Stimulated activated CD4-positive, alpha-beta T cell treated with anti-CD3 and anti-CD28 coated beads, Interleukin-1b, Interleukin-23, amount 100 ng/mL, for 4 hours (primary cell): ENCODE measurements at regions not wholly inside any gene's neighbourhood (a gene's known extent, or its start where the extent isn't known, plus 50 kb on each side); places are given as distances from the start of the nearest gene placed in this dataset.

Experiments
- DNase-seq, 2 donors: peaks; one replicate each; pipeline ENCODE4 v3.0.0-alpha.2; 2020; ENCODE audit warnings: low read depth in 2 of 2

DNA sequence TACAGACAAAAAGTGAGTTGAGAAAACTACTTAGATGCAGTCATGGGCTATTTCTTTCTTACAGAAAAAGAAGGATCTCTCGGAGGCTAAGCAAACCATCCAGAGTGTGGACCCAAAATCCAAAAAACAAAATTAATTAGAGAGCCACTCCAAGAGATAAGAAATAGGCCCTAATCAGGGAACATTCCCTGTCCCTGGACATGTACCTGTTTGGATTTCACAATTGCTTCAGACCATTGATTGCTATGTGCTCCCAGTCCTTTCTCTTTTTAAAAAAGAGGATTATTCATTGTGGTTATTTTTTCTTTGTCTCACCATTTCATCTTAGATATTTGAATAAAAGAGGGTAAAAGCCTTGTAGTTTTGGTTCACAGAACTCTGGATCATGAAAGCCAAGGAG, 549.9 kb downstream of the ETNK1 start:
- no peak for DNase-seq

DNA sequence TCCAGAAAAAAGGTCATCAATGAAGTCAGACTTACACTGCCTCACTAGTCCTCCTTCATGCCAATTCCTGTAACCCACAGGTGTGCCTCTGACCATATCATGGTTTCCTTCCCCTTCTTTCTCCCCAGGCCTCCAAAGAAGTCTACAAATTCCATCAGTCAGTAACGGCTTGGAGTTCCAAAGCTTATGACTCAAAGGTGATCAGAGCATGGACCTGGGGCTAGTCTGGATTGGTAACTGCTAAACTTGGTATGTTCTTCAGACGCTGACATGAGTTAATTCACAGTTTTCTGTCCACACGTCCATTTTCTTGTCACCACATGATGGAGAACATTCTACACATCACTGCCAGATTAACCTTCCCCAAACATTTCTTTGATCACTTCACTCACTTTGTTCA, 560.4 kb downstream of the ETNK1 start:
- no peak for DNase-seq

DNA sequence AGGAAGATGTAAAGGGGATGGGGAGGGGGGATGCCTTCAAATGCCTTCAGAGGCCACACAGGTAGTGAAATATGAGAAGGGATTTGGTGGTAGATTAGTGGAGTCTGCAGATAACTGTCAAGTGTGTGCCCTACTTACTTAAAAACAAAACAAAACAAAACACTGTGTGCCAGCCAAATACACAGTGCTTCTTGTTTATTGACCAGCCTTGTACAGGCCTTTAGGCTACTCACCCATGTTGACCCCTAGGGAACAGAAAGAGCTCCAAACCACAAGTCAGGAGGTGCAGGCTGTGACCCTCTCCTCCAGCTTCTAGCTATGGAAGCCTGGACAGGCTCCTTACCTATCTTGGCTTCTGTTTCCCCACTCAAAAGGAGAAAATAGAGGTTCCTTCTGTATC, 562.0 kb downstream of the ETNK1 start:
- DNase-seq: no peak

DNA sequence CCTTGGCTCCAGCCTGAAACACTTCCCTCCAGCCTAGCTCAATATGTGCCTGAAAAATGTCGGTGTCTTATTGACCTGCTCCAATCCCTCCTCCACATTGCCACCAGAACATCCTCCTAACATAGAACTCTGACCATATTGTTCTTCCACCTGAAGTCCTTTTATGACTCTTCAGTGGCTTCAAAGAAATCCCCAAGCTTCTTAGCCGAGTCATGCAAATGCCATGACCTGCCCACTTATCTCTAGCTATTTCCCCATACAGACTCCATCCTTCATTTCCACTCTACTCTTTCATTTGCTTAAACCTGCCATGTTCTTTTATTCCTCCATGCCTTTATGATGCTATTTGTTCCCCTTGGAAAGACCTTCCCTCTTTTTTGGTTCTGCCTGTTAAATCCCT, 568.6 kb downstream of the ETNK1 start:
- no peak for DNase-seq

DNA sequence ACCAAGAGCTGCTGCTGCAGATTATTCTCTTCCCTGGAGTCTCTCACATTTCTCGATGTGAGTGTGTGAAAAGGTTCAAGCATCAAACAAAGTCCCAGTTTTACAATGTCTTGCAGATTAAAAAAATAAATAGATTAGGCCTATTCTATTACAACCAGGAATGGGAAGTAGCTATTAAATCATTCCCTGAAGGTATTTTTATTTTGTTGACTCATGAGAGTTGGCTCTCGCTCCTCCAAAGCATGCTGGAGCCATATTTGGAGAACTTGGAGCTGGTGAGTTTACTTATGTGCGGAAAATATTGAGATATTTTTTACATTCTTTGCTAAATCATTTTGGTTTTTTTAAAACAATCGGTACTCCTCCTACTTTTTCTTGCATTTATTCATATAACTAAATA, 572.3 kb downstream of the ETNK1 start:
- DNase-seq: no peak

DNA sequence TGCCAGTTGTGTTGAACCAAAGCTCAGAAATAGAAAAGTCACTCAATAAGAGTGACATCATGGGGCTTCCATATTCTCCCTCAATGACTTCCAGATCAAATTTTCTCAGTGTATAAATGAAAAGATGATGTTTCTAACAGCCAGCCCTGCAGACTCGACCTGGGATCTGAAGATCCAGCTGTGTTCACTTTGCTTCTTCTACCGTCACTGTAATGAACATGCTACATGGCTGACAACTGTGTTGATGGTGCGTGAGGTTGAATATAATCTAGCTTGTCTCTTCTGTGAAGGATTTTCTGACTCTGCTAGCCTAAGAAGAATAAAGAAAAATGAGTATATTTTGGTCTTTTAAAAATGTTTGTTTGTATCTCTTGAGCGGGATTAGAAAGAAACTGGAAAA, 577.8 kb downstream of the ETNK1 start:
- no peak for DNase-seq

DNA sequence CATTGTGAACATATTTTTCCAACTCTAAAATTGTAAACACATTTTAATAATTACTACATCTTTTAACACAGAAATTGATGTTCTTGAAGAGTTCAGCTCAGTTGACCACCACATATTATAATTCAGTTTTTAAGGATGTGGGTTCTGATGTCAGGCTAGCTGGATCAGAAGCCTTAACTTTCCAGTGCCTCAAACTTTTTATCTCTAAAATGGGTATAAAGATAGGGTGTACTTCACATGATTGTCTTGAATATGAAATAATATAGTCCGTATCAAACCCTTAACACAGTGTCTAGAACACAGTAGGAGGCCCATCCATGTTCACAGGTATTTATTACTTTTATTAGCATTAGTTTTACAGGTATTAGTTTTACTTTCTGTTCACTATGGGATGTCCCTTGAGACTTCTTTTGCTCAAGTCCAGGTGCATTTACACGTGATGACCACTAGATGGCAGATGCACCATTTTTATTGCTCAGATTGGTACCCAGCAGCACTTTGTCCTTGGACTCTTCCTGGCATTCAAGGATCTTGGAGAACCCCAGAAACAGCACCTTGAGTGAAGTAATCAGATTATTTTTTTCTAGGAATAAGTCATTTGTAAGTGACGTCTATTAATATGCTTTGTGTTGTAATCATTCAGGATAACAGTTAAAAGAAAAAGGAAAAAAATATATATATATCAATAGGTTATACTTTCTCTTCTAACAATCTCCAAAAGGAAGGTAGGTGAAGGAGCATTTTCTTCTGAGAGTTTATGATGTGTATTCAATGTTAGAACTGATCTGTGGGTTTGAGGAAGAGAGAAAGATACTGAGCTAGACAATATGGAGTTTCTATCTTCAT, 580.2 kb downstream of the ETNK1 start:
- DNase-seq: peak in 1 of 2 donors; percentile 5

DNA sequence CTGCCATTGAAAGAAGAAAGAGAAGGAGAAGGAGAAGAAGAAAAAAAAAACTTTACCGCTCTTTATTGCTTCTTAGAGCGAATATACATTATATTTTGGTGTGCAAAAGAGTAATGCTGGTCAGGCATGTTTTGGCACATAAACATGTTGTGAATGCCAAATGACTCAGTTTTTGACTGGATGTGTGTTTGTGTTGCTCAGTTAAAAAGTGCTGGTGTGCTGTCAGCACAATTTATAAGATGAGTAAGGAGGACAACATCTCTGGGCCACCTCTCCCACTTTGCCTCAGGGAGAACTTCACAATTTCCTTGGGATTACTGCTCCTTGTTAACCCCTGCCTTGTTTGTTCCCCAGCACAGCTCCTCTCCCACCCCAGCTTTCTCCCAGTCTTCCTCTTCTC, 584.8 kb downstream of the ETNK1 start:
- DNase-seq: no peak

DNA sequence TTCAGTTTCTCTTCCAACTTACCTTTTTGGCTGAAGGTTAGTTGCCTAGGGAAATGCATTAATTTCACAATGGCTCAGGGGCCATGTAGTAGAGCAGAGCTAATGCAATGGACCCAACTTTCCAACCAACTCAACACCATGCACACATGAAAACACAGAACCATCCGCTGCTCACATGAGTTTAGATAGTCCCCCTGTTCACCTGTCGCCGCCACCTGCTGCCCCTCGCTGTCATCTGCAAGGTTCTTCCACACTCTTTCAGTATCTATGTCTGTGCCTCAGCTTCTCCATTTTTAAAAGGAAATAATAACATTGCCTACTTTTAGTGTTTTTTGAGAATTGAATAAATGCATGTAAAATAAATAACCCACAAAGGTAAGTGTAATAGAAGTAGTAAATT, 585.6 kb downstream of the ETNK1 start:
- DNase-seq: no peak

DNA sequence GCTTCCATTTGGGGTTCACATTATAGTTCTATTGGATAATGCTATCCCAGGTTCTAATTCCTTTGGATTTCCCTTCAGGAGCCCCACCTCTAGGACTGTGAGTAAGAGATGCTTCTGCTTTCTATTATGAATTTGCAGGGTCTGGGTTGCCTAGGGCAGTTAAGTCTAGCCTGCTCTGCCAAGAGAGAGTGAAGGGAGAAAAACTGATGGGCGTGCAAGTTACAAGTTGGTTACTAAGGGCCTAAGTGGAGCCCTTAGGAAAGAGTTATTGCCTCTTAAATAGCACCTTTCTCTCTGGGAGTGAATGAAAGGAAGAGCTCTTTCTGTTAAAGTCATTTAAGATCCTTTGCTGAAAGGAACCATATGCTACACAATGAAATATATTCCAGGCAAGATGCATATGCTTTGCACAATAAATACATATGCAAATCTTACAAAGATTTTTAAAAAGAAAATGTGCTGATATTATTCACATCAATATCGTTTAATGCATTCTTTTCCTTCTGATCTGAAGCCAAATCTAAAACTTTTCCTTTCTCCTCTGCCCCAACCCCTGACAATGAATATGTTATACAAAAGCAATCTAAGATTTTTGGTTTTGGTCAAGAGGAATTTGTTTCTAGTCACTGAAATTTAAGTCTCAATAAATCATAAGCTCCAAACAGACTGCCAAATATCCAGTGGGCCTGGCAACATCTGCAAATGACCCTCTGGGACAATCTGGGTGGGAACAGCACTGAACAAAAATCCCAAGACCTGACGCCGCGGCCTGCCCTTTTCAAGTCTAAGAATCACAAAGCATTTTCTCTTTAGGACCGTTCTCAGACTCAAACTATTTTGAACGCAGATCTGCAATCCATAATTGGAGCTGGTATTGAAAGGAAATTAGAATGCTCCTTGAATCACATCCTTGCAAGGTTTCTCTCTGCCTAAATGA, 586.7 kb downstream of the ETNK1 start:
- DNase-seq: no peak

DNA sequence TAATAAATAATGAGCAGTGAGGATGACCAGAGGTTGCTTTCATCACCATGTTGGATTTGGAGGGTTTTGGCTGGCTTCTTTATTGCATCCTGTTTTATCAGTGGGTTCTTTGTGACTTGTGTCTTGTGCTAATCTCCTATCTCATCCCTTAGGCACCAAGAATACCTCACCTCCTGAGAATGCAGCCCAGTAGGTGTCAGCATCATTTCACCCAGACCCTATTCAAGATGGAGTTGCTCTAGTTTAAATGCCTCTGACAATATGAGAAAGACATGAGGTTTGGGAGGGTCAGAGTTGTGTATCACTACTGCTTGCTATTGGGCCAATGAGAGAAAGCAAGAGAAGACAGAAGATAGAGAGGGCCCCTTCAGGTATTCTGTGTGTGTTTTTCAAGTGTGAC, 592.2 kb downstream of the ETNK1 start:
- no peak for DNase-seq

DNA sequence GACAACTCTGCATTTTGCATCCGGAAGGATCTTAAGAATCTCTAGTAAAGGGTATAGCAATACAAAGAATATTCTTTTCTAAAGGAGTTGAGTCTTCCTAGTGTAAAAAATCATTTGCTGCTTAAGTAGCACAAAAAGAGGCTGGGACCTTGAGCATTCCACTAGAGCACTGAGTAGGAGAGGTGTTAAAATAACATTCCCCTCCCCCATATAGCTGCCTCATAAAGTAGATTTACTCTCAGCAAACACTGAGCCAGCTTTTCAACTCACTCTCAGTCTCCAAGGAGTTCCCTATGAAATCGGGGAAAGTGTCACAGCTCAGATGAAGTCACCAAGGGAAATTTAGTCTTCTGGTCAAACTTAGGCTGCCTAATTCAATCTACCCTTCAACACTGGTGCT, 592.7 kb downstream of the ETNK1 start:
- no peak for DNase-seq

DNA sequence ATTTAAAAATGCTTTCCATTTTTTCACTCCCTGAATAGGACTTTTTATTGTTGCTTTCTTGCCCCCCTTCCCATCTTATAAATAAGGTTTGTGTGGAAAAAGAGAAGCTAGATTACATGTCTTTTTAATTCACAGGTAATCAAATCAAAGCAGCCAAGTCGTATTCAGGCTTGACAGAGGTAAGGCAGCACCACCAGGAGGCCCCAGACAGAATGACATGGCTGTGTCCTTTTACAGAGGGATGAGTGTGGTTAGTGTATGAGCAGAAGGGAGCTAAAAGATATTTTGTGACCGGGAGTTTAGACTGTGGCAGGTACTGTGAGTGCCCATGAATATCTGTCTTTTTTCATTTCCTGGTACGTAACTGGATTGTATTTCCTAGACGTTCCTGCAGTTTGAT, 596.1 kb downstream of the ETNK1 start:
- no peak for DNase-seq

DNA sequence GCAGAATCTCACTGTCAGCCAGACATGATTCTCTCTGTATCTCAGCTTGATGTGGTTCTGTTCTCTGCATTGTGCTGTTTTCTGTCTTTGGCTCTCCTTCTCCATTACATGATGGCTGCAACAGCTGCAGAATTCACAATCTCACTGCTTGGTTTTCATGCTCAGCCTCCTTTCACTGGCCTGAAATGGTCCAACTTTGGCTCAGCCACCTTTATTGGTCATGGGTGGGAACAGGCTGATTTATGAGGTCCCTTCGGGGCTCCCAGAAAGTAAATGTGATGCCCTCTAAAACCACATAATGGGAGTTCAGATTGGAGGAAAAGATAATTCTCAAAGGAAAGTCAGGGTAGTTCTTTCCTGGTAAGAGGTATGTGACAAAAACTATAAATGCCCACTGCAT, 597.0 kb downstream of the ETNK1 start:
- DNase-seq: no peak

DNA sequence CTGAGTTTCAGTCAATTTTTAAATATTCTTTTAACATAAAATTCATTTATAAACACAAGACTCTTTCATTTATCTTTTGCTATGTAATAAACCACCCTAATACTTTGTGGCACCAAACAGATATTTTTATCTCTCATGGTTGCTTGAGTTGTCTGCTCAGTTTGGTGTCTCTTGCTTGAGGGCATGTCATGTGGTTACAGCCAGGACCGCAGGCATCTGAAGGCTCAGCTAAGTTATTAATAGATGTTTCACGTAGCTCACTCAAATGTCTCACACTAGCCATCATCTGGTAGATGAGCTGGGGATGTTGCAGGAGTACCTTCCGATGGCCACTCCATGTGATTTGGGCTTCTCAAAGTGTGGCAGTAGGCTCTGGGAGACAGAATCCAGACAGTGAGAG, 597.8 kb downstream of the ETNK1 start:
- DNase-seq: no peak

DNA sequence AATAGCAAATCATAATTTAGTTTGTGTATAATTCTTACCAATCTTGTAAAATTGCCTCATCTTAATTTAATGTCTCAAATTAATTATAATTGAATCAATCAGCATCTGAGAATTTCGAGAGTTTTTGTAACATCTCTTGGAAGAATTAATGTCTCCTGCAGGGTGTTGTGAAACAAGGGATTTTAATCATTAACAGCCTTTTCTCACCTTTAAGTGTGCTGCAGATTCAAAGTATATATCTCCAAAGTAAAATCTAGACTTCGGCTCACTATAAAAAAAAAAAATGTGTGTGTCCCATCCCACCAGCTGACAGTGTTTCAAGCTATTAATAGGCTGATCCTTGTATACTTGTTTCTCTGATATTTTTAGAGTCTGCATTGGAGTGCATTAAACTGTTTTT, 603.1 kb downstream of the ETNK1 start:
- no peak for DNase-seq

DNA sequence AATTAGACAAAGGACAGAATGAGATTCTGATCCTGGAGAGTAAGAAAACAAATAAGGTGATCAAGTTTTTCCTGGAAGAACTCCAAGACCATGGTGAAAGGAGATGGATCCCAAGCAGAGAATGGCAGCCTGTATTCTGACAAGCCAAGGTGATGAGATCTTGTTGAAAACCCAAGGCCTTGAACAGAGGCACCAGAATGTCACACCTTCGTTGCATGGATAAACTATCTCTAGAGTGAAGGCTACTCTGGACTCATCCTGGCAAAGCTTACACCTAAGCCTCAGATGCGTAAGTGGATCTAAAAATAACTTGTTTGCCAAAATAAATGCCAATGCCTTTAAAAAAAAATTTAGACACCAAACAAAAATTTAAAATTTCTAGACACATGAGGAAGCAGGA, 605.9 kb downstream of the ETNK1 start:
- no peak for DNase-seq

DNA sequence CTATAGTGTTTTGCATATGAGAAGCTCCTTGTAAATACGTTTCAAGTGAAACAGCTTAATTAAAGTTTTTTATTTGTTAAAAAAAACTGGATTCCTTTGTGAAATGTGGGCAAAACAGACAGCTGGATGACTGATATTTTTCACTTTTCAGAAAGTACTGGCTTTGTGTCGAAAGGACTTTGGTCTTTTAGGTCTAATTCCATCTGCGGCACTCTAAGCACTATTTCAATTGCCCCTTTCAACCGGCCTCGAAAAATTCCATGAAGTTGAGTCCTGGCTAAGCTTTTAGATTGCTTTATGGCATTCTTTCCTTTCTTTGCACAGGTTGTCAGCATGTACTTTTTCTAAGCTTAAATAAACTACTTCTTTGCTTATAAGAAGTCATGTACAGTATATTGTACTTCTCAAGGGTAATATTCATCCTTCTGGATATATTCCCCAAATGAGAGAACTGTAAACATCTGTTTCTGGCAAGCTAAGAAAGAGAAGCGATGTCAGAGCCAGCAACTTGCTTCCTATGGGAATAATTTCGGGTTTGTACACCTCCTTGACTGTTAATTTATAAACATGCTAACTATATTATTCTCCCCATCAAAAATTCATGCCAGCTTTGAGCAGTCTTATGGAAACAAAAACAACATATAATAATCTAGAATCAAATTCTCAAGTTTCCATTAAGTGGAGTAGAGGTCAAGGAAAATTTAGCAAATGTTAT, 611.3 kb downstream of the ETNK1 start:
- DNase-seq: no peak

DNA sequence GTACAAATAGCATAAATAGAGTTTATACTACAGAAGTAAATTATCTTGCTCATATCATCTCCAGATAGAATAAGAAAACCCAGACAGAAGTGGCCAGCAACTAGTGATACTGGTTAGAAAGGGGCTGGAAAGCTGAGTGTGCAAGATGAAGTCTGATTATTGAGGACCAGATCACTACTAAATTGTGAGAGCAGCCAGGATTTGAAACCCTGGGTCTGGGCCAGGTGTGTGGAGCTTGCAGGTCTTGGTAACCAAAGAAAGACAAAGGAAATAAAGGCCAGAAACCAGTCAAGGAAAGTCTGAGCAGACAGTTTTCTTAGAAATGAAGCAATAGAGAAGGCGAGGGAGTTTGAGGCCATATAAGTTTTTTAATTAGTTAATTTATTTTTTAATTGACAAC, 611.8 kb downstream of the ETNK1 start:
- no peak for DNase-seq

DNA sequence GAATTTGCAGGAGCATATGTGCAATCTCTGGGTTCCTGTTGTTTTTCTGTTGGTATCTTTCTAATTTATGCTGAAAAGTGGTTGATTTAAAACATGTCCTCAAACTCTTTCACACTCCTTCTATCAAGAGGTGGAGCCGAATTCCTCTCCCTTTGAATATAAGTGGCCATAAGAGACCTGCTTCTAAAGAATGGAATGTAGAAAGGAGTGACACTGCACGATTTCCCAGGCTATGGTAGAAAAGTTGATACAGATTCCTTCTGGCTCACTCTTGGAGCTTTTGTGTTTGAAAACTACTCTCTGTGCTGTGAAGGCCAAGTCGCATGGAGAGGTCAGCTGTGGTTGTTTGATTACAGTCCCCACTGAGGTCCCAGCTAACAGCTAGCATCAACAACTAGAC, 613.2 kb downstream of the ETNK1 start:
- DNase-seq: no peak

DNA sequence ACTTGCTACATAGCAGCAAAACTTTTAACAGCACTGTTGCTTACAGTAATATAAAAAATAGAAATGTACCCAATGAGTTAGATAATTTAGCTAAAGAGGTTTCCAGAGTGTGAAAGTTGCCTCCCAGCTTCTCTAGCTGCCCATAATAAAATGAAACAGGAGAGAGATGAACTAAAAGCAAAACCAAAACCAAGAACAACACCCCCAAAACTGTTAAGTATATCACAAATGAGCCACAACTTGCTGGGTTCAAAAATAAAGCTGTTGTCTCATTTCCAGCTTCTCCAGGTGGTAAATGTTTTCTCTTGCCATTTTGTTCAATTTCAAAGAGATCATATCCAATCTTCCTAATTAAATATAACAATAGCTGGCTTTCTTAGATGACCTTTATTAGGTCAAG, 614.0 kb downstream of the ETNK1 start:
- DNase-seq: no peak

DNA sequence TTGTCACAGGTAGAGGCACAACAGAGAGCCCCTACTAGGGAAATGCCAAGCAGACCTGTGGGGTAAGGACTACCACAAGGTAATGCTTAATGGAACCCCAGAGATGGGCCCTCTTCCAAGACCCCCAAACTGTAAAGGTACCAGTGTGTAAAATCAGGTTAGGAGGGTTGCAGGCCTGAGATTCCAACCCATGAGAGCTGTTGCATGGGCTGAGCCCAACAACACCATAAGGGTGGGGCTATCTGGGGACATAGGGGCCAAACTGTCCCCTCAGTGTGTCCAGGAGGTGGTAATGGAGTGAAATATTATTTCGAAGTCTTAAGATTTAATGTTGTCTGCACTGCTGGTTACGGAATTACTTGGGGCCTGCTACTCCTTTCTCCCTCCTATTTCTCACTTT, 620.2 kb downstream of the ETNK1 start:
- DNase-seq: no peak
